Muscle layer of colon (tissue), 2 donors: ENCODE measurements at regions not wholly inside any gene's neighbourhood (a gene's known extent, or its start where the extent isn't known, plus 50 kb on each side); places are given as distances from the start of the nearest gene placed in this dataset.

Experiments used
- H3K27ac ChIP-seq: one replicate; pipeline ENCODE4 v1.7.0; 2013; ENCODE audit warnings: low read depth, mild to moderate bottlenecking, low read length, moderate library complexity
- H3K27me3 ChIP-seq, 2 donors: one replicate each; pipeline ENCODE4 v1.7.0; 2013; ENCODE audit warnings: low read length in 2 of 2, mild to moderate bottlenecking in 2 of 2; ENCODE audit not compliant: insufficient read depth in 2 of 2, control insufficient read depth in 1 of 2
- H3K36me3 ChIP-seq: one replicate; pipeline ENCODE4 v1.7.0; 2013; ENCODE audit warnings: mild to moderate bottlenecking, low read length; ENCODE audit not compliant: insufficient read depth
- H3K4me1 ChIP-seq: one replicate; pipeline ENCODE4 v1.7.0; 2013; ENCODE audit warnings: mild to moderate bottlenecking, low read length; ENCODE audit not compliant: insufficient read depth
- H3K4me3 ChIP-seq, 2 donors: one replicate each; pipeline ENCODE4 v1.7.0; 2013; ENCODE audit warnings: low read length in 2 of 2, low read depth in 1 of 2, mild to moderate bottlenecking in 1 of 2, moderate library complexity in 1 of 2
- H3K9ac ChIP-seq: one replicate; pipeline ENCODE4 v1.7.0; 2013; ENCODE audit warnings: low read length
- H3K9me3 ChIP-seq: one replicate; pipeline ENCODE4 v1.7.0; 2013; ENCODE audit warnings: mild to moderate bottlenecking, low read length
- donor health status: abdominal sarcoma.
- donor health status: Adenocarcinoma of cecum.

DNA sequence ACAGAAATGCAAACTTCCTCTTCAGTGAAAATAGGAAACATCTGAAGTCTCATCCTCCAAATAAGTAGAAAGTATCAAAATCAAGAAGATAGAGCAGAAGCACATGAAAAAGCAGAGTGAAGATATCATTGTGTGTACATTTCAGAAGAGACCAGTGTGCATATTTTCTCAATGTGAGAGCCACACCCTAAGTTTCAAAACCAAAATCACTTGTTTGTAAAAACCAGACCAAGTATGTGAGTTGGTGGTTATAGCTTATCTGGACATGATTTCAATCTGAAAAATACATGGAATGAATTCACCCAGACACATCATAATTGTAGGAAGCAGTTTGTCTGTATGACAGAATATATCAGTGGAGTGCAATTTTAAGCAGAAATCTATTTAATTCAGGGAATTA, 536.0 kb downstream of the JRKL start:
- Histone ChIP-seq H3K9me3 (no peaks in the 10 kb centered on the region), H3K36me3 (no peaks in the 10 kb centered on the region), H3K27ac (no peak overlapping the region), H3K9ac (no peak overlapping the region), H3K4me3 (no peak overlapping the region), H3K27me3 (no peaks in the 10 kb centered on the region), H3K4me1 (no peaks in the 10 kb centered on the region)

- Histone ChIP-seq H3K9ac (no peak overlapping the region), H3K27ac (no peak overlapping the region), H3K4me3 (no peak overlapping the region), H3K36me3 (no peaks in the 10 kb centered on the region), H3K9me3 (no peaks in the 10 kb centered on the region), H3K27me3 (no peaks in the 10 kb centered on the region), H3K4me1 (no peaks in the 10 kb centered on the region)
These were observed 550.4 kb downstream of the JRKL start for GRCh38 chr11:96940227-96940626.

DNA sequence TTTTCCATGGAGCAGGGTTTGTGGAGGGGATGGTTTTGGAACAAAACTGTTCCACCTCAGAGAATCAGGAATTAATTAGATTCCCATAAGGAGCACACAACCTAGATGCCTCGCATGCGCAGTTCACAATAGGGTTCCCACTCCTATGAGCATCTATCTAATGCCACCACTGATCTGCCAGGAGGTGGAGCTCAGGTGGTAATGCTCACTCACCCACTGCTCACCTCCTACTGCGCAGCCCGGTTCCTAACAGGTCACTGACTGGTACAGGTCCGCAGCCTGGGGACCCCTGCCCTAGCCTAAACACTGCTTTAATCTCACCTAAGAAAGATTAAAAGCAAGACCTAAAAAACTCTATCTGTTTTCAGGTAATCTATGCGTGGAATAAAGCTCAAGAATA, 553.0 kb downstream of the JRKL start:
- Histone ChIP-seq H3K27ac (no peak overlapping the region), H3K27me3 (no peaks in the 10 kb centered on the region), H3K4me3 (no peak overlapping the region), H3K4me1 (no peaks in the 10 kb centered on the region), H3K36me3 (no peaks in the 10 kb centered on the region), H3K9ac (no peak overlapping the region), H3K9me3 (no peaks in the 10 kb centered on the region)

GRCh38 chr11:96943970-96944369, 554.2 kb downstream of the JRKL start:
- Histone ChIP-seq H3K27ac (no peak overlapping the region), H3K27me3 (no peaks in the 10 kb centered on the region), H3K9ac (no peak overlapping the region), H3K9me3 (no peaks in the 10 kb centered on the region), H3K4me3 (no peak overlapping the region), H3K36me3 (no peaks in the 10 kb centered on the region), H3K4me1 (no peaks in the 10 kb centered on the region)

GRCh38 chr11:96948066-96948465, 558.3 kb downstream of the JRKL start:
- H3K36me3 ChIP-seq, result no peaks in the 10 kb centered on the region
- H3K27ac ChIP-seq, result no peak overlapping the region
- H3K9ac ChIP-seq, result no peak overlapping the region
- no peaks in the 10 kb centered on the region for H3K27me3 ChIP-seq
- H3K9me3 ChIP-seq, result no peaks in the 10 kb centered on the region
- H3K4me1 ChIP-seq, result no peaks in the 10 kb centered on the region
- no peak overlapping the region for H3K4me3 ChIP-seq

- H3K9ac ChIP-seq, result no peak overlapping the region
- H3K36me3 ChIP-seq, result no peaks in the 10 kb centered on the region
- H3K4me1 ChIP-seq, result no peaks in the 10 kb centered on the region
- H3K27me3 ChIP-seq, result no peaks in the 10 kb centered on the region
- H3K9me3 ChIP-seq, result no peaks in the 10 kb centered on the region
- no peak overlapping the region for H3K4me3 ChIP-seq
- H3K27ac ChIP-seq, result no peak overlapping the region
These were observed 559.7 kb downstream of the JRKL start for GRCh38 chr11:96949464-96949863.

DNA sequence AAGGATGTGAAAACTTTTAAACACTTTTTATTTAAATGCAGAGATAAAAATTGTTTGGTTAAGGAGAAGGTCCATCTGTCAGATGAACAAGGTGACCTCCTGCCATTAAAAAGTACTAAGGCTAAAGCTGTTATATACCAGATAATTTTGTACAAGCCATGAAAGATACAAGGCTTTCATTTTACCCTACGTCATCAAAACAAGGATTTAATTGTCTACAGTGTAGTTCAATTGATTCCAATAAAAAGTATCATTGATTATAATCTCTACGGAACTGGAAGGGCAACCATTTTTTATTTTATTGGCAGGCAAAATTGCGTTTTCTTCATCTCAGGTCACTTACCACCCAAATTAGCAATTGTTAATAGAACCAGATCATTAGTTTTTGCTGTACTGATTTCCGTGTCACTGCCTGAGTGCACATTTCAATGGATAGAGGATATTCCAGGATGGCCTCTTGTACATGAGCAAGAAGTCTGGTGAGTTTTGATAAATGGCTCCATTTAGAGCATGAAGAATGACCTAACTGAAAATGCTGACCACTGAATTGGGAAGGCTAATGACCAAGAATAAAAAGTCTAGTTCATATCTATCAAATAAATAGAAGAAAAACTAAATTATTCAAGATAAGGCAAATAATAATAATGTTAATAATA, 564.9 kb downstream of the JRKL start:
- Histone ChIP-seq H3K9me3 (no peaks in the 10 kb centered on the region), H3K36me3 (no peaks in the 10 kb centered on the region), H3K4me1 (no peaks in the 10 kb centered on the region), H3K9ac (no peak overlapping the region), H3K27ac (no peak overlapping the region), H3K4me3 (no peak overlapping the region), H3K27me3 (no peaks in the 10 kb centered on the region)

- Histone ChIP-seq H3K9ac (no peak overlapping the region), H3K9me3 (no peaks in the 10 kb centered on the region), H3K4me1 (no peaks in the 10 kb centered on the region), H3K27ac (no peak overlapping the region), H3K27me3 (no peaks in the 10 kb centered on the region), H3K36me3 (no peaks in the 10 kb centered on the region), H3K4me3 (no peak overlapping the region)
These were observed 570.7 kb downstream of the JRKL start for GRCh38 chr11:96960476-96960875.

DNA sequence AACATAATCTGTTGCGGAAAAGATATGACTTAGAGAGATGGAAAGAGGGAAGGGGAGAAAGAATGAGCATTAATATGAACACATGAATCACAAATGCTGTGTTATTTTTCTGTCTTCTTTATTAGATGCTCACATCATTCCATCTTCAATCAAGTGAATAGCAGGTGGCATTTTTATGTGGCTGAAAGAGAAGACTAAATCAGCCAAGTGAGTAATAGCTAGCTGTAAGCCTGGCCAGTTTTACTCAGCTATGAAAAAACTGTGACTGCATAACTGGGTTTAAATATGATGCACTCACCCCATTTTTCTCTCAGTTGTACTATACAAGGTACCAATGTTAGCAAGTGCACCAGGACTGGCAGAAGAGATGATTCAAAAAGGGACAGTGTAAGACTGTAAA, 571.1 kb downstream of the JRKL start:
- Histone ChIP-seq H3K4me3 (no peak overlapping the region), H3K4me1 (no peaks in the 10 kb centered on the region), H3K9ac (no peak overlapping the region), H3K36me3 (no peaks in the 10 kb centered on the region), H3K27me3 (no peaks in the 10 kb centered on the region), H3K27ac (no peak overlapping the region), H3K9me3 (no peaks in the 10 kb centered on the region)

GRCh38 chr11:96961931-96962330, 572.1 kb downstream of the JRKL start:
- Histone ChIP-seq H3K4me3 (no peak overlapping the region), H3K9ac (no peak overlapping the region), H3K9me3 (no peaks in the 10 kb centered on the region), H3K27me3 (no peaks in the 10 kb centered on the region), H3K4me1 (no peaks in the 10 kb centered on the region), H3K27ac (no peak overlapping the region), H3K36me3 (no peaks in the 10 kb centered on the region)

DNA sequence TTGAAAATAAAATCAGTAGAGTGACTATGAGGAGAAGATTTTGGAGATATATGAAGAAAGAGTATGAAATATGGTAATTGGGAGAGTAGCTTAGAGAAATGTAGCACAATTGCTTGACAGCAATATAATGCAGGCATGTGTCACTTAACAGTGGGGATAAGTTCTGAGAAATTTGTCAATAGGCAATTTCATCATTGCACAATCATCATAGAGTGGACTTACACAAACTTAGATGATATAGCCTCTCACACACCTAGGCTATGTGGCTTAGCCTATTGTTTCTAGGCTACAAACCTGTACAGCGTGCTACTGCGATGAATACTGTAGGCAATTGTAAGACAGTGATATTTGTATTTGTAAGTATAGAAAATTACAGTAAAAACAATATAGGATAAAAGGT, 573.6 kb downstream of the JRKL start:
- Histone ChIP-seq H3K27me3 (no peaks in the 10 kb centered on the region), H3K27ac (no peak overlapping the region), H3K36me3 (no peaks in the 10 kb centered on the region), H3K9me3 (no peaks in the 10 kb centered on the region), H3K9ac (no peak overlapping the region), H3K4me3 (no peak overlapping the region), H3K4me1 (no peaks in the 10 kb centered on the region)

DNA sequence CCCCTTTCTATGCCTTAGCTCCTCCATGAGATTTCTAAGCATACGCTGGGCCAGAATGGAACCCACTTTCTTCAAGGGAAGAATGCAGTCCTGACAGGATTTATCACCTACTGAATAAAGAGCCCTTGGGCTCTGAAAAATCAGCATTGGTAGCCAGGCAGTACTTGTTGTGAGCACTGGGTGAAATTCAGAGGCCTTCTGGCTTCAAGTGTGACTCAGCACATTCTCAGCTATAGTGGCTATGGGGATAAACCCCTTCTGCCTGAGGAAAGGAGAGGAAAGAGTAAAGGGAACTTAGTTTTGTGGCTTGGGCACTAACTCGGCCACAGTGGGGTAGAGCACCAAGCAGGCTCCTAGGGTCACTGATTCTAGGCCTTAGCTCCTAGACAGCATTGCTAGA, 574.8 kb downstream of the JRKL start:
- no peak overlapping the region for H3K4me3 ChIP-seq
- H3K27ac ChIP-seq, result no peak overlapping the region
- H3K36me3 ChIP-seq, result no peaks in the 10 kb centered on the region
- no peaks in the 10 kb centered on the region for H3K27me3 ChIP-seq
- no peaks in the 10 kb centered on the region for H3K4me1 ChIP-seq
- no peaks in the 10 kb centered on the region for H3K9me3 ChIP-seq
- no peak overlapping the region for H3K9ac ChIP-seq
